Brain microvascular endothelial cell (primary cell): ENCODE measurements at regions not wholly inside any gene's neighbourhood (a gene's known extent, or its start where the extent isn't known, plus 50 kb on each side); places are given as distances from the start of the nearest gene placed in this dataset.

ENCODE experiments used
- DNase-seq: peaks from one replicate; pipeline ENCODE4 v3.0.0-alpha.2; 2020
- H3K27ac ChIP-seq: fragments of 250-450 bp; sonication (Bioruptor Pico); 2 replicates; pipeline ENCODE4 v1.5.1; 2020; ENCODE audit warnings: mild to moderate bottlenecking, moderate library complexity
- H3K27me3 ChIP-seq: fragments of 250-450 bp; sonication (Bioruptor Pico); replicated peaks from 2 replicates; pipeline ENCODE4 v1.5.1; 2020; ENCODE audit warnings: mild to moderate bottlenecking
- H3K36me3 ChIP-seq: fragments of 250-450 bp; sonication (Bioruptor Pico); replicated peaks from 2 replicates; pipeline ENCODE4 v1.5.1; 2020; ENCODE audit warnings: mild to moderate bottlenecking
- H3K4me3 ChIP-seq: 2 replicates; pipeline ENCODE4 v1.5.1; 2011; ENCODE audit warnings: low read depth, mild to moderate bottlenecking, control low read depth, low read length, moderate library complexity
- in situ Hi-C: cut with HindIII; loops from 2 replicates; pipeline ENCODE4 v1.10.0; 2017; ENCODE audit warnings: low sequenced_read_pairs, low pct_ligation_motif_present
- TF ChIP-seq, protein P1 (sequence below): IDR thresholded peaks from 2 replicates; pipeline ENCODE4 v1.5.1; 2011; ENCODE audit warnings: low read depth, mild to moderate bottlenecking, moderate library complexity, low read length, control low read depth, inconsistent platforms; ENCODE audit errors: missing control alignments

DNA sequence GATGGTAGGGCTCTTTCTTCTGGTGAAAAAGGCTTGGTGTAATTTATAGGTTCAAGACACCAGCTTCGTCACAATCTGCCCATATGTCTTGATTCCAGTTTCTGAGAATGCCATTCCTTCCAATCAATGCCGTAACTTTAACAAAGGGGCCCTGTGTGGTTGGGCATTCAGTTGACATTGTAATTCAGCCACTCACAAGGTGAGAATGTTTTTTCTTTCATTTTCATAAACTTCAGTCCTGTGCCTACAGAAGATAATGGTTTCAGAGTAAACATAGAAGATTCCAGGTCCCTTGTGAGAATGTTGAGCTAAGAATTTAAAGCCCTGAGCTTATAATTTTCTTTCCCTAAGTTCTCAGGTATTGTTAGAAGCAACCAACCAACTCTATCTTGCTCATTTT lies 67.3 kb upstream of the AASS start:
- Histone ChIP-seq H3K27ac (no peak overlapping the region), H3K36me3 (no peaks in the 10 kb centered on the region), H3K27me3 (no peaks in the 10 kb centered on the region), H3K4me3 (no peak overlapping the region)
- in situ Hi-C loops = no loop called here
- DNase-seq = no peak
- TF ChIP-seq, protein P1, sequence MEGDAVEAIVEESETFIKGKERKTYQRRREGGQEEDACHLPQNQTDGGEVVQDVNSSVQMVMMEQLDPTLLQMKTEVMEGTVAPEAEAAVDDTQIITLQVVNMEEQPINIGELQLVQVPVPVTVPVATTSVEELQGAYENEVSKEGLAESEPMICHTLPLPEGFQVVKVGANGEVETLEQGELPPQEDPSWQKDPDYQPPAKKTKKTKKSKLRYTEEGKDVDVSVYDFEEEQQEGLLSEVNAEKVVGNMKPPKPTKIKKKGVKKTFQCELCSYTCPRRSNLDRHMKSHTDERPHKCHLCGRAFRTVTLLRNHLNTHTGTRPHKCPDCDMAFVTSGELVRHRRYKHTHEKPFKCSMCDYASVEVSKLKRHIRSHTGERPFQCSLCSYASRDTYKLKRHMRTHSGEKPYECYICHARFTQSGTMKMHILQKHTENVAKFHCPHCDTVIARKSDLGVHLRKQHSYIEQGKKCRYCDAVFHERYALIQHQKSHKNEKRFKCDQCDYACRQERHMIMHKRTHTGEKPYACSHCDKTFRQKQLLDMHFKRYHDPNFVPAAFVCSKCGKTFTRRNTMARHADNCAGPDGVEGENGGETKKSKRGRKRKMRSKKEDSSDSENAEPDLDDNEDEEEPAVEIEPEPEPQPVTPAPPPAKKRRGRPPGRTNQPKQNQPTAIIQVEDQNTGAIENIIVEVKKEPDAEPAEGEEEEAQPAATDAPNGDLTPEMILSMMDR = no peak

DNA sequence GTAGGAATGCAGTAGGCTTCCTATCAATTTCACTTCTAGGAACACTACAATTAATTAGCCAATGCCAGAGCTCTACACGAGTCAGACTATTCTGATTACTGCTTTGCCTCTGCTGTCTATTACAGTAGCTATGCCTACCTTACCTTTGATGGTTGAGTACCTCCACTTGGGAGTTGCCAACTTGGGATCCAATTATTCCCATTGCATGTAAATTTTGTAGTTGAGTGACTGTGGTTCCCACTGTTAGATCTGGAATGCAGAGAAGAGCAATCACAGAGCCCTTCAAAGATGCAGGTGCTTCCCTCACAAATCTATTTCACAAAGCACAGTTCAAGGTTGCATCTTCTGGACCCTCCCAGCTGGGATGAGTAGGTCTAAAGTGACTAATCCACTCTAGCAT lies 62.9 kb upstream of the AASS start:
- in situ Hi-C loops = no loop called here
- Histone ChIP-seq H3K27me3 (no peaks in the 10 kb centered on the region), H3K36me3 (no peaks in the 10 kb centered on the region), H3K27ac (no peak overlapping the region), H3K4me3 (no peak overlapping the region)
- TF ChIP-seq, protein P1 = no peak
- no peak for DNase-seq

DNA sequence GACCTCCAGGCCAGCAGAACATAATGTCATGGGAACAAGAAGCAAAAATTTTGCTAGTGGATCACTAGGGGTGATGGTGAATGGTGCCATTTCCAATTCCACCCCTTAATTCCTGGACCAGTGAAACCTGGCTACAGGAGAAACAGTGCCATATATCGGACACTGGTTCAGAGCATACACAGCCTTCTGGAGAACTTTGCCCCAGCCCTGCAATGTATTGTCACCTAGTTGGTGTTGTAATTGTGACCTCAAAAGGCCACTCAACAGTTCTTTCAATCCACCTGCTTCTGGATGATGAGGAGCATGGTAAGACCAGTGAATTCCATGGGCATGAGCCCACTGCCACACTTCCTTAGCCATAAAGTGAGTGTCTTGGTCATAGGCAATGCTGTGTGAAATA lies 59.8 kb upstream of the AASS start:
- in situ Hi-C loops = no loop called here

DNA sequence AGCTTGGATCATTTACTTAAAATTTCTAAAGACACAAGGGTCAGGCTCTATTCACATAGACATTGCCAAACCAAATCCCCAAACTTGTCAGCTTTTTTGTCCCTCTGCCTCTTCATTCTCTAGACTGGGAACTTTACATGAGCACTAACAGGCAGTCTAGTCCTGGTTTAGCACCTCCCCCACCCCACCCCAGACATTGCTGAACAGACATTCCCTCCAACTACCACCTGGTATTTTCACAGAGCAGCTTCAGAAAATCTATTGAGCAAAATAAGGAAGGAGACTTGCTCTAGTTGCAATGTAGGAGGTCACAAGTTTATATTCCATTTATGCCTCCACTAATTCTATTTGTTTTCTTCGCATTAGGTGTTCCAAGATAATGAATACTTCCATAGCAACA lies 56.8 kb upstream of the AASS start:
- H3K27ac ChIP-seq = no peak overlapping the region
- DNase-seq = no peak
- in situ Hi-C loops = no loop called here
- H3K36me3 ChIP-seq = no peaks in the 10 kb centered on the region
- H3K4me3 ChIP-seq = no peak overlapping the region
- H3K27me3 ChIP-seq = no peaks in the 10 kb centered on the region
- TF ChIP-seq, protein P1 = no peak

More for the DNA sequence above, 59.8 kb upstream of the AASS start:
- Histone ChIP-seq H3K36me3 (no peaks in the 10 kb centered on the region), H3K27ac (no peak overlapping the region), H3K27me3 (no peaks in the 10 kb centered on the region), H3K4me3 (no peak overlapping the region)
- DNase-seq = no peak
- TF ChIP-seq, protein P1 = no peak

DNA sequence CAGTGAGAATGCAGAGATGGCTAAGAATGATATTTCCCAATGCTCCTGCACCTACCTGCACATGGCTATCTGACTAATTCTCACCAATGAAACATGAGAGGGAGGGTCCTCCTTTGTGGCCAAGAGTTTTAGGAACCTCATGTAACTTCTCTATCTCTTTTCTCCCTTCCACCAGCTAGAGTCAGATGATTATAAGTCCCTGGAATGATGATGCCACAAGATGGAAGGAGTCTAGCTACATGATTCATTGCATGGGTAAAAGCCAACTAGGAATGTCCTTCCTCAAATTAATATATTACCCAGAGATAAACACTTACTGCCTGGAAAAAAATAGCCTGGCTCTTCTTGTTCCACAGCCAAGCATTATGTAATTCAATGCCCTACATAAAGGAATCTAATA lies 55.1 kb upstream of the AASS start:
- in situ Hi-C loops = no loop called here
- Histone ChIP-seq H3K4me3 (no peak overlapping the region), H3K36me3 (no peaks in the 10 kb centered on the region), H3K27ac (no peak overlapping the region), H3K27me3 (no peaks in the 10 kb centered on the region)
- TF ChIP-seq, protein P1 = no peak
- DNase-seq = no peak

DNA sequence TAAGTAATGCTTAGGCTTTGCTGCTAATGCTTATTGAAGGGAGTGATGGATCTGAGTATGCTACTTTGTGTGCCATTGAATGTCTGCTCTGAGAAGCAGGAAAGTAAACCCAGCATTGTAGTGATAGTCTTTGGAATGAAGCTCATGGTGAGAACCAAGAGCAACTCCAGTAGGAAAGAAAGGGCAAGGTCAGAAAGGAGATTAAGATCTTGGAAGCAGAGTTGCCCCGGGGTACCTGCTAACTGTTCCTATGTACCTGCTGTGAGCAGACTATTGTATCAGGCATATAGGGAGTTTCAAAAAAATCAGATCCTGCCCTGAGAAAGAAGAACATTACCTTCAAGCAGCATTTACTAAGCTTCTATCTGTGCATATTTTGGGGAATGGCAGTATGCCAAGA lies 54.5 kb upstream of the AASS start:
- TF ChIP-seq, protein P1 = no peak
- Histone ChIP-seq H3K27me3 (no peaks in the 10 kb centered on the region), H3K27ac (no peak overlapping the region), H3K4me3 (no peak overlapping the region), H3K36me3 (no peaks in the 10 kb centered on the region)
- in situ Hi-C loops = no loop called here
- no peak for DNase-seq
